HL-60 (cell line): ENCODE measurements at regions not wholly inside any gene's neighbourhood (a gene's known extent, or its start where the extent isn't known, plus 50 kb on each side); places are given as distances from the start of the nearest gene placed in this dataset.
"Not testable (repeated sequence)": the region's sequence is repeated elsewhere in the genome, so short reads cannot be mapped to it uniquely, and the experiment has no call there.

Experiments
- DNase-seq, 2 experiments: peaks; one replicate each; pipeline ENCODE4 v3.0.0-alpha.2; 2010 to 2020; ENCODE audit warnings: low read depth in 1 of 2, low spot score in 1 of 2
- H3K27ac ChIP-seq: fragments of 250-450 bp; sonication (Bioruptor Pico); replicated peaks from 2 replicates; pipeline ENCODE4 v1.5.1; 2020; ENCODE audit warnings: mild to moderate bottlenecking, moderate library complexity
- H3K27me3 ChIP-seq: fragments of 250-450 bp; sonication (Bioruptor Pico); 2 replicates; pipeline ENCODE4 v1.5.1; 2021; ENCODE audit warnings: mild to moderate bottlenecking, moderate library complexity; ENCODE audit not compliant: insufficient read depth, poor library complexity, severe bottlenecking
- H3K4me3 ChIP-seq: replicated peaks from 2 replicates; pipeline ENCODE4 v1.5.1; 2011; ENCODE audit warnings: mild to moderate bottlenecking, control low read depth, low read length; ENCODE audit not compliant: insufficient read depth
- CTCF ChIP-seq: IDR thresholded peaks from one replicate; pipeline ENCODE4 v1.5.1; 2011; ENCODE audit warnings: low read length, control low read depth, inconsistent platforms; ENCODE audit not compliant: insufficient read depth
- GABPA ChIP-seq: IDR thresholded peaks from 2 replicates; pipeline ENCODE4 v1.6.1; 2012; ENCODE audit warnings: low read depth
- POLR2AphosphoS5 ChIP-seq: IDR thresholded peaks from 2 replicates; pipeline ENCODE4 v1.6.1; 2012; ENCODE audit warnings: low read depth
- REST ChIP-seq: IDR thresholded peaks from 2 replicates; pipeline ENCODE4 v1.6.1; 2012; ENCODE audit warnings: low read depth; ENCODE audit not compliant: insufficient replicate concordance
- SPI1 ChIP-seq: IDR thresholded peaks from 2 replicates; pipeline ENCODE4 v1.6.1; 2012; ENCODE audit warnings: low read depth, mild to moderate bottlenecking, borderline replicate concordance

GRCh38 chr6:8934318-8934717 is 499.0 kb upstream of the SLC35B3 start:
- TF ChIP-seq SPI1 = no peak
- no peak overlapping the region for H3K4me3 ChIP-seq
- no peaks in the 10 kb centered on the region for H3K27me3 ChIP-seq
- no peak overlapping the region for H3K27ac ChIP-seq
- DNase-seq = no peak

- DNase-seq = no peak
- Histone ChIP-seq H3K27ac (no peak overlapping the region), H3K4me3 (no peak overlapping the region), H3K27me3 (no peaks in the 10 kb centered on the region)
- TF ChIP-seq POLR2AphosphoS5 (no peak), SPI1 (no peak), CTCF (no peak), REST (no peak), GABPA (no peak)
Observed at GRCh38 chr6:8930009-8930408, 494.7 kb upstream of the SLC35B3 start.

GRCh38 chr6:8920244-8920643 is 484.9 kb upstream of the SLC35B3 start:
- H3K27ac ChIP-seq, H3K4me3 ChIP-seq, H3K27me3 ChIP-seq, DNase-seq: not testable (repeated sequence)

GRCh38 chr6:8918196-8918595 is 482.9 kb upstream of the SLC35B3 start:
- no peak for DNase-seq
- Histone ChIP-seq H3K4me3 (no peak overlapping the region), H3K27me3 (no peaks in the 10 kb centered on the region), H3K27ac (no peak overlapping the region)
- TF ChIP-seq POLR2AphosphoS5 = no peak
- no peak for TF ChIP-seq GABPA
- no peak for TF ChIP-seq REST
- no peak for TF ChIP-seq SPI1
- TF ChIP-seq CTCF = no peak

GRCh38 chr6:8914700-8915099 is 479.4 kb upstream of the SLC35B3 start:
- TF ChIP-seq POLR2AphosphoS5 (no peak), SPI1 (no peak), GABPA (no peak), CTCF (no peak), REST (no peak)
- Histone ChIP-seq H3K4me3 (no peak overlapping the region), H3K27ac (no peak overlapping the region), H3K27me3 (no peaks in the 10 kb centered on the region)
- no peak for DNase-seq
